ENCODE measurements at regions not wholly inside any gene's neighbourhood (a gene's known extent, or its start where the extent isn't known, plus 50 kb on each side); places are given as distances from the start of the nearest gene placed in this dataset.

- TF ChIP-seq ZNF609 (CRISPR knock-in tag; IDR thresholded peaks at IDR 0.05; ENCODE audit: borderline replicate concordance), result no peak
- TF ChIP-seq MYPOP (CRISPR knock-in tag; IDR thresholded peaks at IDR 0.05), result no peak
- TF ChIP-seq ZNF468 (CRISPR knock-in tag; IDR thresholded peaks at IDR 0.05), result no peak
- TF ChIP-seq ZNF296 (CRISPR knock-in tag; conservative IDR thresholded peaks at IDR 0.05), result no peak
- no peak for TF ChIP-seq ZNF563 (CRISPR knock-in tag; IDR thresholded peaks at IDR 0.05)
- TF ChIP-seq BCLAF1 (IDR thresholded peaks at IDR 0.05), result no peak
- TF ChIP-seq PHF21A (CRISPR knock-in tag; IDR thresholded peaks at IDR 0.05), result no peak
- no peak for TF ChIP-seq RARG (CRISPR knock-in tag; IDR thresholded peaks at IDR 0.05; ENCODE audit: low read depth)
- no peak for TF ChIP-seq TOPORS (CRISPR knock-in tag; IDR thresholded peaks at IDR 0.05)
- no peak for TF ChIP-seq HNRNPUL1 (IDR thresholded peaks at IDR 0.05; ENCODE audit: low read depth, low read length)
- TF ChIP-seq ZBTB46 (CRISPR knock-in tag; IDR thresholded peaks at IDR 0.05; ENCODE audit: borderline replicate concordance), result no peak
Observed at GRCh38 chr18:51514128-51514527, 316.6 kb upstream of the MEX3C start (continued).

Measured in HepG2 (cell line).